Tibial artery (tissue), 4 donors: ENCODE measurements at regions not wholly inside any gene's neighbourhood (a gene's known extent, or its start where the extent isn't known, plus 50 kb on each side); places are given as distances from the start of the nearest gene placed in this dataset.
"Not testable (repeated sequence)": the region's sequence is repeated elsewhere in the genome, so short reads cannot be mapped to it uniquely, and the experiment has no call there.

Source experiments
- DNase-seq, 2 donors: peaks; one replicate each; pipeline ENCODE4 v3.0.0-alpha.2; 2019
- H3K27ac ChIP-seq, 2 donors: fragments of 200-600 bp; sonication (generic) in 1 of 2; 1 replicate in 1 of 2; 2 replicates in 1 of 2; pipeline ENCODE4 v1.5.1; 2018 to 2019; ENCODE audit warnings: mild to moderate bottlenecking in 1 of 2
- H3K27me3 ChIP-seq, 2 donors: fragments of 200-600 bp; sonication (generic) in 1 of 2; one replicate each; pipeline versions ENCODE4 v1.5.1 to v1.6.0; 2016 to 2019
- H3K36me3 ChIP-seq, 3 donors: fragments of 200-600 bp; sonication (generic) in 2 of 3; one replicate each; pipeline ENCODE4 v1.5.1; 2016 to 2019; ENCODE audit warnings: mild to moderate bottlenecking in 2 of 3
- H3K4me1 ChIP-seq, 4 donors: fragments of 200-600 bp; sonication (generic) in 2 of 4; 1 replicate in 3 of 4; 2 replicates in 1 of 4; pipeline ENCODE4 v1.5.1; 2016 to 2019
- H3K4me3 ChIP-seq, 2 donors: fragments of 200-600 bp; sonication (generic) in 1 of 2; 1 replicate in 1 of 2; 2 replicates in 1 of 2; pipeline ENCODE4 v1.5.1; 2018 to 2019; ENCODE audit warnings: mild to moderate bottlenecking in 2 of 2
- H3K9me3 ChIP-seq, 3 donors: fragments of 200-600 bp; sonication (generic) in 1 of 3; one replicate each; pipeline ENCODE4 v1.5.1; 2016 to 2019
- intact Hi-C: fragments of 100-400 bp; cut with DNase I; formaldehyde crosslinking; loops from one replicate; pipeline ENCODE4 v1.15.0; 2023; ENCODE audit warnings: low total_unique reads
- TF ChIP-seq, protein P1 (sequence below), 2 experiments: fragments of 200-600 bp in 1 of 2; fragments of 450-650 bp in 1 of 2; IDR thresholded peaks; one replicate each; pipeline ENCODE4 v1.5.1; 2017 to 2019; ENCODE audit warnings: antibody characterized with exemption in 2 of 2, mild to moderate bottlenecking in 1 of 2, moderate library complexity in 1 of 2

- H3K9me3 ChIP-seq, H3K27me3 ChIP-seq, H3K36me3 ChIP-seq, H3K4me3 ChIP-seq, intact Hi-C loops: not testable (repeated sequence)
- DNase-seq = peak in 1 of 2 donors; percentile 68
- Histone ChIP-seq H3K27ac (peak overlapping the region; percentile 54 to 59), H3K4me1 (peaks cover 0 to 19% (median 0%) of the 10 kb centered on the region in 4 donors)
- TF ChIP-seq, protein P1, sequence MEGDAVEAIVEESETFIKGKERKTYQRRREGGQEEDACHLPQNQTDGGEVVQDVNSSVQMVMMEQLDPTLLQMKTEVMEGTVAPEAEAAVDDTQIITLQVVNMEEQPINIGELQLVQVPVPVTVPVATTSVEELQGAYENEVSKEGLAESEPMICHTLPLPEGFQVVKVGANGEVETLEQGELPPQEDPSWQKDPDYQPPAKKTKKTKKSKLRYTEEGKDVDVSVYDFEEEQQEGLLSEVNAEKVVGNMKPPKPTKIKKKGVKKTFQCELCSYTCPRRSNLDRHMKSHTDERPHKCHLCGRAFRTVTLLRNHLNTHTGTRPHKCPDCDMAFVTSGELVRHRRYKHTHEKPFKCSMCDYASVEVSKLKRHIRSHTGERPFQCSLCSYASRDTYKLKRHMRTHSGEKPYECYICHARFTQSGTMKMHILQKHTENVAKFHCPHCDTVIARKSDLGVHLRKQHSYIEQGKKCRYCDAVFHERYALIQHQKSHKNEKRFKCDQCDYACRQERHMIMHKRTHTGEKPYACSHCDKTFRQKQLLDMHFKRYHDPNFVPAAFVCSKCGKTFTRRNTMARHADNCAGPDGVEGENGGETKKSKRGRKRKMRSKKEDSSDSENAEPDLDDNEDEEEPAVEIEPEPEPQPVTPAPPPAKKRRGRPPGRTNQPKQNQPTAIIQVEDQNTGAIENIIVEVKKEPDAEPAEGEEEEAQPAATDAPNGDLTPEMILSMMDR (IDR thresholded peaks at IDR 0.05) = peak in 1 of 2 experiments; percentile 29
These were observed 172.4 kb downstream of the LAT start for GRCh38 chr16:29157051-29157923.

DNA sequence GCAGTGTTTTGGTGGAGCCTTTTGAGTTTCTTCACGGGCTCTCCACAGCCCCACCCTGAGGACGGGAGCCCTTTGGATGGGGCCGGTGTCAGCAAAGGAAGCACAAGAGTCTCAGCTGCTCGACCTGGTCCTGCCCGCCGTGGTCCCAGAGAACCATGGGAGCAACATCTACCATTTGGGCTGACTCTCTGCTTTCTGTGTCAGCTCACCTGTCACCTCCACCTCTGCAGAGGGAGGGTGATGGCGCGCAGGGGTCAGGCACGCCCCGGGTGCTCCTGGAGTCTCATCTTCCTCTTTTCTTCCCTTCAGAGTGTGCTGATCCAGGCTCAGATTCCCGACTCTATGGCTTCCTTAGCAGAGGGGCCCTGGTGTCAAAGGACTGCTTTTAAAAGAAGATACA, 171.7 kb downstream of the LAT start:
- intact Hi-C loops = no loop called here
- Histone ChIP-seq H3K36me3 (no peaks in the 10 kb centered on the region), H3K4me3 (no peak overlapping the region), H3K27me3 (no peaks in the 10 kb centered on the region), H3K9me3 (no peaks in the 10 kb centered on the region), H3K27ac (peak overlapping the region; percentile 44 to 59), H3K4me1 (peaks cover 0 to 19% (median 0%) of the 10 kb centered on the region in 4 donors)
- DNase-seq = no peak
- TF ChIP-seq, protein P1 (IDR thresholded peaks at IDR 0.05) = no peak

DNA sequence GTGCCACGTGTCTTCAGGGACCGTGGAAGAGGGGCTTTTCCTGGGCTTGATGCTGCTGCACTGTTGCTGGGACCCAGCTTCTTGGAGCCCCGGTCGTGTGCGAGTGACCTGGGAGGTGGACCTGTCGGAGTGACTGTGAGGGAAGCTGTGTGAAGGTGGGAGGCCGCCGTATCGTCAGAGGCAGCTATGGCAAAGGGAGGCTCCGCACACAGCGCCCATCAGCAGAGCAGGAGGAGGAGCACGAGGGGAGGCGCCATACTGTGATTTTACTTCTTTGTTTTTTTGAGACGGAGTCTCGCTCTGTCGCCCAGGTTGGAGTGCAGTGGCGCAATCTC, 171.0 kb downstream of the LAT start:
- intact Hi-C loops, DNase-seq, H3K36me3 ChIP-seq, H3K4me3 ChIP-seq, H3K9me3 ChIP-seq, H3K27me3 ChIP-seq: not testable (repeated sequence)
- H3K4me1 ChIP-seq = peaks cover 0 to 19% (median 0%) of the 10 kb centered on the region in 4 donors
- H3K27ac ChIP-seq = peak overlapping the region in 1 of 2 donors; percentile 44

GRCh38 chr16:29155131-29155865, 170.4 kb downstream of the LAT start:
- H3K27ac ChIP-seq, H3K36me3 ChIP-seq, H3K4me3 ChIP-seq, H3K27me3 ChIP-seq, H3K9me3 ChIP-seq, DNase-seq, intact Hi-C loops: not testable (repeated sequence)
- peaks cover 0 to 19% (median 0%) of the 10 kb centered on the region in 4 donors for H3K4me1 ChIP-seq

GRCh38 chr16:29154676-29155121, 169.8 kb downstream of the LAT start:
- Histone ChIP-seq H3K27me3 (no peaks in the 10 kb centered on the region), H3K36me3 (no peaks in the 10 kb centered on the region), H3K27ac (no peak overlapping the region), H3K9me3 (no peaks in the 10 kb centered on the region), H3K4me3 (no peak overlapping the region), H3K4me1 (peaks cover 0 to 19% (median 0%) of the 10 kb centered on the region in 4 donors)
- TF ChIP-seq, protein P1 (IDR thresholded peaks at IDR 0.05) = no peak
- intact Hi-C loops = no loop called here
- DNase-seq = no peak

- no peaks in the 10 kb centered on the region for H3K27me3 ChIP-seq
- no peaks in the 10 kb centered on the region for H3K9me3 ChIP-seq
- no peak overlapping the region for H3K4me3 ChIP-seq
- intact Hi-C loops = no loop called here
- no peaks in the 10 kb centered on the region for H3K36me3 ChIP-seq
- TF ChIP-seq, protein P1 (IDR thresholded peaks at IDR 0.05) = no peak
- peaks cover 0 to 19% (median 0%) of the 10 kb centered on the region in 4 donors for H3K4me1 ChIP-seq
- peak in 1 of 2 donors; percentile 51 for DNase-seq
- H3K27ac ChIP-seq = no peak overlapping the region
These were observed 169.2 kb downstream of the LAT start for GRCh38 chr16:29154088-29154487.

GRCh38 chr16:29153307-29153706, 168.5 kb downstream of the LAT start:
- not testable (repeated sequence) for DNase-seq
- H3K4me1 ChIP-seq = peaks cover 0 to 16% (median 0%) of the 10 kb centered on the region in 4 donors

GRCh38 chr16:29152544-29153031, 167.7 kb downstream of the LAT start:
- H3K4me3 ChIP-seq, H3K4me1 ChIP-seq, H3K36me3 ChIP-seq, H3K27me3 ChIP-seq, DNase-seq, intact Hi-C loops, H3K27ac ChIP-seq, H3K9me3 ChIP-seq: not testable (repeated sequence)

More at GRCh38 chr16:29153307-29153706, 168.5 kb downstream of the LAT start:
- H3K36me3 ChIP-seq, H3K27ac ChIP-seq, intact Hi-C loops, H3K9me3 ChIP-seq, H3K27me3 ChIP-seq, H3K4me3 ChIP-seq: not testable (repeated sequence)
